SHP77 treated with DMSO at 0.1 percent for 48 hours (cell line): ENCODE measurements at regions not wholly inside any gene's neighbourhood (a gene's known extent, or its start where the extent isn't known, plus 50 kb on each side); places are given as distances from the start of the nearest gene placed in this dataset.

Experiments used
- DNase-seq: peaks from one replicate; lab custom pipeline; 2025; lab: John Stamatoyannopoulos, UW

- no peak for DNase-seq
Observed at GRCh38 chr2:12828980-12829379, 112.2 kb downstream of the TRIB2 start.

- no peak for DNase-seq
Observed at GRCh38 chr2:12831016-12831415, 114.3 kb downstream of the TRIB2 start.

- DNase-seq, result no peak
Observed at GRCh38 chr2:12834239-12834638, 117.5 kb downstream of the TRIB2 start.

- DNase-seq, result no peak
Observed at GRCh38 chr2:12835733-12836132, 119.0 kb downstream of the TRIB2 start.

- no peak for DNase-seq
Observed at GRCh38 chr2:12839339-12839738, 122.6 kb downstream of the TRIB2 start.

GRCh38 chr2:12841021-12841420 lies 124.3 kb downstream of the TRIB2 start:
- no peak for DNase-seq

- no peak for DNase-seq
Observed at GRCh38 chr2:12842917-12843316, 126.2 kb downstream of the TRIB2 start.

GRCh38 chr2:12844511-12844910 lies 127.8 kb downstream of the TRIB2 start:
- DNase-seq, result no peak

GRCh38 chr2:12847694-12848575 lies 131.2 kb downstream of the TRIB2 start:
- DNase-seq, result no peak

GRCh38 chr2:12852135-12852534 lies 135.4 kb downstream of the TRIB2 start:
- DNase-seq, result no peak

- no peak for DNase-seq
Observed at GRCh38 chr2:12854001-12854530, 137.3 kb downstream of the TRIB2 start.

- no peak for DNase-seq
Observed at GRCh38 chr2:12855508-12855907, 138.8 kb downstream of the TRIB2 start.

- DNase-seq, result no peak
Observed at GRCh38 chr2:12856934-12857601, 140.3 kb downstream of the TRIB2 start.

GRCh38 chr2:12857891-12858290 lies 141.2 kb downstream of the TRIB2 start:
- no peak for DNase-seq

GRCh38 chr2:12858786-12859185 lies 142.1 kb downstream of the TRIB2 start:
- no peak for DNase-seq

GRCh38 chr2:12861344-12861930 lies 144.7 kb downstream of the TRIB2 start:
- no peak for DNase-seq

GRCh38 chr2:12862541-12862940 lies 145.8 kb downstream of the TRIB2 start:
- no peak for DNase-seq

GRCh38 chr2:12863937-12864336 lies 147.2 kb downstream of the TRIB2 start:
- no peak for DNase-seq

GRCh38 chr2:12867631-12868287 lies 151.0 kb downstream of the TRIB2 start:
- DNase-seq, result no peak

- DNase-seq, result no peak
Observed at GRCh38 chr2:12870692-12871091, 154.0 kb downstream of the TRIB2 start.

GRCh38 chr2:12871694-12872315 lies 155.1 kb downstream of the TRIB2 start:
- DNase-seq, result no peak

- no peak for DNase-seq
Observed at GRCh38 chr2:12877761-12878160, 161.0 kb downstream of the TRIB2 start.
